Left renal cortex interstitium (tissue), 4 donors: ENCODE measurements at regions not wholly inside any gene's neighbourhood (a gene's known extent, or its start where the extent isn't known, plus 50 kb on each side); places are given as distances from the start of the nearest gene placed in this dataset.
"Not testable (repeated sequence)": the region's sequence is repeated elsewhere in the genome, so short reads cannot be mapped to it uniquely, and the experiment has no call there.

Experiments
- DNase-seq, 4 donors: peaks; one replicate each; pipeline ENCODE4 v3.0.0-alpha.2; 2013; ENCODE audit warnings: low read depth in 4 of 4, low spot score in 2 of 4, missing footprints in 1 of 4

DNA sequence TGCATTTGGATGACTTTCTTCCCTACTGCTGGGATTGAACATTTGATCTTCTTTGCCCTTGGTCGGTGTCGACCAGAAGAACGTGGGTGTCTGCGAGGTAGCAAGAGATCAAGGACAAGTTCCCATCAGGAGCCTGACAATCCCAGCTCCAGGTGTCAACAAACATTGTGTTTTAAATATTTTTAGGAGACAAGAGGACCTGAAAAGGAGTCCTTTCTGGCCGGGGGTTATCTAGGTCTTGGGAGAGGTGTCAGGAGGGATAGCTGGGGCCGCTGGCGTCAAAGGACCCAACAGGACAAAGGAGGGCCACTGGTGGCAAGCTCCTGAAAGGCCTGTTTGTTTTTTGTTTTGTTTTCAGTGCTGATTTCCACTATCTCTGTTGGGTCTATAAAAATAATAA lies 308.4 kb upstream of the ERCC4 start:
- no peak for DNase-seq

DNA sequence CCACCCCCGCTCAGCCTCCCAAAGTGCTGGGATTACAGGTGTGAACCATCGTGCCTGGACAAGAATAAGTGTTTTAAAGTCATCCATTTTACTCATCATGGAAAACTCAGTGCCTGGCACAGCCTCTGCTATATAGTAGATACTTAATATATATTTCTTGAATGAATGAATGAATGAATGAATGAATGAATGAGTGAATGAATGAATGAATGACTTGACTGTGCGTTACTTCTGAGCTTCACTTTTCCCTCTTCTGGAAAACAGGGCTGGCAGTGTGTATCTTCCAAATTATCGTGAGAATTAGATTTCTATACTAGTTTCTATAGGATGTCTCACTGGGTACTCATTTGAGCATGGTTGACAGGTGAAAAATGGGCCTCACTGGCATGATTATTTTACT lies 307.3 kb upstream of the ERCC4 start:
- no peak for DNase-seq

DNA sequence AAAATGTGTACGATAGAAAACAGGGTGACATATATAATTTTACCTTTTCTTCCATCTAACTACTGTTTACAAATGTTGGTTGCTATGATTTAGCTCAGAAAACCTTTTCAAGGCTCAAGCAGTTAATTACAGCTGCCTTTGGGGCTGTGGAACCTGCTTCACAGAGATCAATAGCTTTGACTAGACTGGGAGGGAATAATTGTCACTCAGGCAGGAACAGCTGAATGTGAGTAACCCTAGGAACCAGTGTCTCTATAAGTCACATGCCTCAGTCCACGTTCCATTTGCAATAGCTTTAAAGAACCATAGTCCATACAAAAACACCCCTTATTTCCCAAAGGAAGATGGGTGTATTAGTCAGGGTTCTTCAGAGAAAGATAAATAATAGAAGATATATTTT lies 306.8 kb upstream of the ERCC4 start:
- no peak for DNase-seq

DNA sequence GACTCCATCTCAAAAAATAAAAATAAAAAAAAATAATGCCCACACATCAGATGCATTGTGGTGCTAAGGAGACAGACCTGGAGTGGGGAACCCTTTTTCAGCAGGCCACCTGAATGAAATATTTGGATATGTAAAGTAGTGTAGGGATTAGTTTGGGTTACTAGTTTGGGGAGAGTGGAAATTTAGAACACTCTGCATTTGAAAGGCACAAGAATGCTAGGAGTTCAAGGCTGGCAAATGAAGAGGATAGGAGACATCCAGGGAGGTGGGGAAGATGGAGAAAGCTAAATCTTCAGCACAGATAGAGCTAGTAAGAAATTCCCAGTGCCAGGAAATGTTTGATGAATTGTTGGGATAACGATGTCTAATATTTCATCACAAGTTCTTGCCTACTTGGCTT lies 298.3 kb upstream of the ERCC4 start:
- no peak for DNase-seq

DNA sequence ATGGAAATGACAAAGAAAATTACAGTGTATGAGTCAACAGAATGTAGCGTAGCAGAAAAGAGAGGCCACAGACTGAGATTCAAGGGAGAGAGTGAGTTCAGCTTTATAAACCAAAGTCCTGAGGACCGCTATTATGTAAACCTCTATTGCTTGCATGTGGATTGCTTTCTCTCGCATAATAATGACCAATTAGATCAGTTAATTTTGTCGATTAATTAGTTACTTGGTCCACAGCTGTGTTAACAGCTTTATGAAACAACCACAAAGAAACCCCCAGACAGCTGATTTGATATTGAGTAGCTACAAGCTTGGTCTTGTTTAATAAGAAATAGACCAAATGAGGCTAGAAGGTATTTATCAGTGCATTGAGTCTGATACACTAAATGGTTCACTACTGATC lies 291.8 kb upstream of the ERCC4 start:
- no peak for DNase-seq

DNA sequence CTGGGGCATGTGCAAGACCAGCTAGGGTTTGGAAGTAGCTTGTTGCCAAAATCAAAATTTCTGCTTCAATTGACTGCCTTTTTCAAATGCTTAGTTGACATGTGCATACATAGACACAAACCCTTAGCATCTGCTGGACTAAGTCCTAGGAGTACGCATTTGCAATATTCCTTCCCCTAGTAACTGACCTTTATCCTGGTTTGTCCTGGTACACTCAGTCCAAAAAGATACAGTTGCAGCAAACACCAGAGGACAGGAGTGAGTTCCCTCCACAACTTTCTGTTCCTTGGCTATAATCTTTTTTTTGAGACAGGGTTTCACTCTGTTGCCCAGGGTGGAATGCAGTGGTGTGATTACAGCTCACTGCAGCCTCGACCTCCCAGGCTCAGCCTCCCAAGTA lies 290.2 kb upstream of the ERCC4 start:
- DNase-seq: no peak

DNA sequence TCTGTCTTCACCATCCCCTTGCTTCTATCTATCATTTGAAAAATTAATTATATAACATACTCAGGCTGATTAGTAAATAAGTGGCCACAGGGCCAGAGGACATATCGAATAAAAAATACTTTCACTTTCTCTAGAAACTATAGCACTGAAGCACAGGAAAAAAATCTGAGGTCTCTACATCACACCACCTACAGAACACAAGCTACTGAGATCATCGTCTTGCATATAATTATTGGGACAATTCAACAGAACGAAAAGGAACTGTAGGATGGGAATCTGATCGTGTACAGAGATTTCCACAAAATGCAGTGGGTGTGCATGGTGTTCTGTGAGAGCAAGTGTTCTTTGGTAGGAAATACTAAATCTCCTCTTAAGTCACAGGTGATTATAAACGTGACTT lies 289.6 kb upstream of the ERCC4 start:
- no peak for DNase-seq

DNA sequence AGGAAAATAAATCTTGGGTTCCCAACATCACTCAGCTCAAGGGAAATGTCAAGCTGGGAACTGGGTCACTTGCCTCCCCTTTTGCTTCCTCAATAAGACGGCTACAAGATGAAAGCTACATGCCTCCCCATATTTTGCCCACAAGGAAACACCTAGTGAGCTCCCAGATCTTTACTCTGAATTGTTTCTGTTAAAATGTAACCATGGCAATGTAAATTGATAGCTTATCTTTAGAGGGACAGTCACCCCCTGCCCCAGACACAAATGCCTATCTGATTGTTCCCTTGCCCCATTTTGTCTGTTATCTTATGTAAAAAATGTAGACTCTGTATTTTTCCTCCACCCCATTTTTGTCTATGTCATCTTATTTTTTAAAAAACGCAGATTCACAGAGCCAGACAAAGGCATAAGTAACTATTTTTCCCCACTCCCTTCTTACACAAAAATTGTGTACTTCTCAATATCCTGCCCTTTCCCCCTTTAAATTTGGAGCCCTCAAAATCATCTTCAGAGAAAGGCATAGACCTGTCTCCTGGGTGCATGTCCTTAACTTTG lies 288.7 kb upstream of the ERCC4 start:
- DNase-seq: no peak

DNA sequence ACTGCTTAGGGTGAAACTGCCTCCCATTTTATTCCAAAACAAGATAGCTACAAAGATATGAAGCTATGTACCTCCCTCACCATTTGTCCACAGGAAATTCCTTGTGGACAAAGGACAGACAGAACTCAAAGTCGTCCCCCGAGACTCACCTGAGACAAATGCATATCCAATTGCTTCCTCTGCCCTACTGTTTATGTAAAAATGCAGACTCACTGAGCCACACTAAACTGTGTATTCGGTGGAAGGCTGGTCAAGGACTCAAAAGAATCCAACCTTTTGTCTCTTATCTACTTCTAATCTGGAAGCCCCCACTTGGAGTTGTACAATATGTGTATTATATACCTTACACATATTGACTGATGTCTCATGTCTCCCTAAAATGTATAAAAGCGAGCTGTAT lies 288.0 kb upstream of the ERCC4 start:
- DNase-seq: no peak

DNA sequence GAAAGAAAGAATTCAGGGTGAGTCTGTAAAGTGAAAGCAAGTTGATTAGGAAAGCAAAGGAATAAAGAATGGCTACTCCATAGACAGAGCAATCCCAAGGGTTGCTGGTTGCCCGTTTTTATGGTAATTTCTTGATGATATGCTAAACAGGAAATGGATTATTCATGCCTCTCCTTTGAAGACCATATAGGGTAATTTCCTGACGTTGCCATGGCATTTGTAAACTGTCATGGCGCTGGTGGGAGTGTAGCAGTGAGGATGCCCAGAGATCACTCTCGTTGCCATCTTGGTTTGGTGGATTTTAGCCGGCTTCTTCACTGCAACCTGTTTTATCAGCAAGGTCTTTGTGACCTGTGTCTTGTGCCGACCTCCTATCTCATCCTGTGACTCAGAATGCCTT lies 287.4 kb upstream of the ERCC4 start:
- not testable (repeated sequence) for DNase-seq

DNA sequence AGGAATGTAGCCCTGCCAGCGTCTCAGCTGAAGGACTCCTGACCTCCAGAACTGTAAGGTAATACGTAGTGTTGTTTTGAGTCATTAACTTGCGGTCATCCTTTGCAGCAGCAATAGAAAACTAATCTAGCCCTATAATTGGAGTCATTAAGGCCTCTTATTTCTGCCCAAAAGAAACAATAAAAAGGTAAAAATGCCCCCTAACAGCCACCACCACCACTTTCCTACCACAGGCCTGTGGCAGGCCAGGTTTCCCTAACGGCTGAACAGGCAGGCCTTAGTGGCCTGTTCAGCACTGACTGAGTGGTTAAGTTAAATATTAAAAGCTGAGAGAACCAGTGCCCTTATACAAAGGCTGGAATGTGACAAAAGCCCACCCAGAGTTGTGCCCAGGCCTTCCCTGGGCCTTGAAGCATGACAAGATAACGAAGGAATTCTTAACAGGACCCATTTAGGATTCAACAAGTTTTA lies 286.5 kb upstream of the ERCC4 start:
- DNase-seq: no peak

DNA sequence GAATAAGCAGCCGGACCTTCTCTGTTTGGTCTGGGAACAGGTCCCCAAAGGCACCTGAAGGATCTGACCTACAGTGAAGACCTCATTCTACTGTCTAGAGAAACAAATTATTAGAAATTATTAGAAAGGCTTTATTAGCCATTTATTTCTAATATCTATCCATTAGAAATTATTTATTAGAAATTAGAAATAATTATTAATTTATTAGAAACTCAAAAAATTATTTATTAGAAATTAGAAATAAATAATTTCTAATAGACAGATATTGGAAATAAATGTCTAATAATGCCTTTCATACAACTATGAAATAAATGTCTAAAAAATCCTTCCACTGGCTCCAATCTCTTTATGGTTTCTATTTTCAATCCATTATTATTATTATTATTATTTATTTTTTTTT lies 285.7 kb upstream of the ERCC4 start:
- no peak for DNase-seq

DNA sequence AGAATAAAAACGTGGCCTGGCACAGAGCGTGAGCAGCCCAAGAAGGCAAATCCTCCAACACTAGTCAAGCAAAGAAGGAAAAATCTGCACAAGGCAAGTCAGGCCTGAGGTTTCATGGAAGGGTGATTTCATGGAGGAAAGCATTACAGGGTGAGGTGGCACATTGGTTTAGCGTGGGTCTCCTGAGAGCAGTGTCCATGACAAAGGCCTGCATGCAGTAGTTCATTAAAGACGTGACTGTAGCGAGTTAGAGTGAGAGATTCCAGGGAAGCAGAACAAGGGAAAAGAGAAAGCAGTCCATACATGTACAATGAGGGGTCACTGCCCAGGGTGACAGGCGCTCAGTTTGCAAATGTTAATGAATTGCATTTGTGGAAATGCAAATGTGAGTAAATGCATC lies 285.0 kb upstream of the ERCC4 start:
- DNase-seq: no peak

DNA sequence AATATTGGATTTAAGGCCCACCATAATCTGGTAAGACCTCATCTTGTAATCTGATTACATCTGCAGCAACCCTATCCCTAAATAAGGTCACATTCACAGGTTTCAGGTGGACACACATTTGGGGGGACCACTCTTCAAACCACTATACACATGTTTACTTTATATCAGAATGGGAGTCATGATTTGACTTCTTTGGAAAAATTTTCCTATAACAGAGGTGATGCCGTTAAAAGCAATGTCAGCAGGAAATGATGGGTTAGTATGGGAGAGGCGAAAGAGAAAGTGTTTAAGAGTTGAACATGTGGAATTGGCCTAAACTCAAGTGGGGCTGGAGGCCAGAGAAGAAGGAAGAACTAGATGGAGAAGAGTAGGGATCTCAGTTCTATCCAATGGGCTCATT lies 281.7 kb upstream of the ERCC4 start:
- no peak for DNase-seq

DNA sequence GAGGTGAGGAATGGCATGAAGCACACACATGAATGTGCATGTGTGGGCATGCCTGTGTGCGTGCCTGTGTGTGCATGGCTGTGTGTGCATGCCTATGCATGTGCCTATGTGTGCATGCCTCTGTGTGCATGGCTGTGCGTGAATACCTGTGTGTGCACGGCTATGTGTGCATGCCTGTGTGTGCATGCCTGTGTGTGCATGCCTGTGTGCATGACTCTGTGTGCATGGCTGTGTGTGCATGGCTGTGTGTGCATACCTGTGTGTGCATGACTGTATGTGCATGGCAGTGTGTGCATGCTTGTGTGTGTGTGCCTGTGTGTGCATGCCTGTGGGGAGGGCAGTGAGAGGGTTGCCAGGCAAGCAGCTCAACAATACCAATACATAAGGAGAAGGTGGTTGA lies 276.5 kb upstream of the ERCC4 start:
- DNase-seq: no peak

DNA sequence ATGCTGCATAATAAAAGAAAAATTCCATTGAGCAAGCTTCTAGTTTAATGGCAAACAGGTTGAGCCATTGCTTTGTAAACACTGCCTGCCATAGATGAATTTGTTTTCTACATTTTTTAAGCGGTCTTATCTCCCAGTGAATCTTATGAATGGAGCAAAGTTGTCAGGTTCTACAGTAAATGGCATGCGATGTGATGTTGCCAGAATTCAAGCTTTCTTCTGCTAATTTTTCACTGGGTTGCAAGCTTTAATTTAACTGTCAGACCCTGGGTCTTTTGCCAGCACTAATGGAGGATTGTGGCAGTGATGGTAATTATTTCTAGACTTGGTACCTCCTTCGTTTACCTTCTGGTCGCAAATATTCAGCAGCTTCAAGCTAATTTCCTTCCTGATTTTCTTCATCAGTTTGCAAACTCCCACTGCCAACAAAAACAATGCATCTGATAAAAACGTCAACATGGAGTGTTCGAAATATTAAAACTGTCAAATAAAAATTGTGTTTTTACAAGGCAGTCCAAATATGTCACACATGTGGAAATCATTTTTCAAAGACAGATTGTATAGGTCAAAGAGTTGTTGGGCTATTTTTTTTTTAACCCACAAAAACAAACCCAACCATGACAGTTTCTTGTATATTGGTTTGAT lies 274.2 kb upstream of the ERCC4 start:
- DNase-seq: peak in 2 of 4 donors; percentile 28 to 41

DNA sequence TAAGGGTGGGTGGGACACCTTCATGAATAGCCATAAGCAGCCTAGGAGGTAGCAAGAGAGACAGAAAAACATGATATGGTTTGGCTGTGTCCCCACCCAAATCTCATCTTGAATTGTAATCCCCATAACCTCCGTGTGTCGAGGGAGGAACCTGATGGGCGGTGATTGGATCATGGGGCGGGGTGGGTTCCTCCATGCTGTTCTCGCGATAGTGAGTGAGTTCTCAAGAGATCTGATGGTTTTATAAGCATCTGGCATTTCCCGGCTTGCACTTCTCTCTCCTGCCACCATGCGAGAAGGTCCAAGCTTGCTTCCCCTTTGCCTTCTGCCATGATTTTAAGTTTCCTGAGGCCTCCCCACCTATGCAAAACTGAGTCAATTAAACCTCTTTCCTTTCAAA lies 259.1 kb upstream of the ERCC4 start:
- no peak for DNase-seq

DNA sequence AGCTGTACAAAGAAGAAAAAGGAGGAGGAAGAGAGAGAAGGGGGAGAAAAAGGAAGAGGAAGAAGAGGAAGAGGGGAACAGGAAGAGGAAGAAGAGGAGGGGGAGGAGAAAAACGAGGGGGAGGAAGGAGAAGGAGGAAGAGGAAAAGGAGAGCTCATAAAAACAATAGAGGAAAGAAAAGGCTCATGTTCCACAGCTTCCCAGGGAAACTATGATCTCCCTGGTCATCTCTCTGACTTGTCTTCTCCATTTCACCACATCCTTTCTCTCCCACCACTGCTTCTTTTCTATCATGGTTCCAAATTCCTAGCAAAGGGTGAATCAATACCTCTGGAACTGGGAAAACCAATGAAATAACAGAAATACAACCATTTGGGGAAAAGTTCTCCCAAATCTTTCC lies 254.1 kb upstream of the ERCC4 start:
- DNase-seq: no peak

DNA sequence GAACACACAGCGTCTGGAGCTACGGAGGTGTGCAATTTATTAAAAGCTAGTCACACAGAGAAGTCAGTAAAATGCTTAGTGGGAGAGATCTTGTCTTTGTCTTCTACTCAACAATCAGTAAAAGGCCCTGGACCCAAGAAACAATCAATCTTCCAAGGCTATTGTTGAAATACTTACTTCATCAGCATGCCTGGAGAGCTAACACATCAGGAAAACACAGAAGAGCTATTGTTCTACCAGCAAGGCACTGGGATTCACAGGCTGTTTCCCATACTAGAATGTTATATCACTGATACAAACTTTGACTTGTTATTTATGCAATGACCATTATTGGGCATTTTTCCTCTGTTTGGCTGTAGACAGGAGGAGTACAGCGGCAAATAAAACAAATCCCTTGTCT lies 247.8 kb upstream of the ERCC4 start:
- no peak for DNase-seq

DNA sequence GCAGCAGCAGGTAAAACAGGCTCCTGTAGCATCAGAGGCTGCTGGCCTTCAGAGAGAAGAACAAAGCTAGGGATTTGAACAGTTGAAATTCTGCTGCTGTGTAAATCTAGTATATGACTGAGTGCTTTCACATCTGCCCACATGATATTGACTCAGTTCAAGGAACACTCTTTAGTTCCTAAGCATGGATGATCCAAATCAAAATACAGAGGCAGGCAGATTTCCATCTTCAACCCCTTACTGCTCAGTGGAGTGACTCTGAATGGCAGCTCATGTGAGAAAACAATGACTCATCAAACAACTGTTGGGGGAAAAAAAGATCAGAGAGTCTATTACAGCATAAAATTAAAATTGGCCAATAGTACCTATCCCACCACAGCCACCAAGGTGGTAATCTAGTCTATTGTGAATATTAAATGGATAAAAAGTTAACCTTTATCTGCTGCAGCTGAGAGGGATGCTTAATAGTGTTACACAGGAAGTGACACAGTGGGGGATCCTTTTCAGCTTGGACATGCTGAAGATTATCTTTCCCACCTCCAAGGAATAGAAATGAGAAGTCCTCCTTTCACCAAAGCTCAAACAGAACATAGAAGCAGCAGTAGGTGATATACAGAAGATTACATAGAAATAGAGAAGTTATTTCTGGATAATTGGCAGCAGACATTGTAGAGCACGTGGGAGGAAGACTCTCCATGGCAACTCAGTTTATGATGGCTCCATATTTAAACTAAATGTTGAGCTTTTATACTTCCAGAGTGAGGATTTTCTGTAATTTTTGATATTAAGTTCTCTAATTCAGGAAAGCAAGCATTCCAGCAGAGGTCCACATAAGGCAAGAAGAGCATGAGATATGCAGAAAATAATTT lies 239.7 kb upstream of the ERCC4 start:
- no peak for DNase-seq

DNA sequence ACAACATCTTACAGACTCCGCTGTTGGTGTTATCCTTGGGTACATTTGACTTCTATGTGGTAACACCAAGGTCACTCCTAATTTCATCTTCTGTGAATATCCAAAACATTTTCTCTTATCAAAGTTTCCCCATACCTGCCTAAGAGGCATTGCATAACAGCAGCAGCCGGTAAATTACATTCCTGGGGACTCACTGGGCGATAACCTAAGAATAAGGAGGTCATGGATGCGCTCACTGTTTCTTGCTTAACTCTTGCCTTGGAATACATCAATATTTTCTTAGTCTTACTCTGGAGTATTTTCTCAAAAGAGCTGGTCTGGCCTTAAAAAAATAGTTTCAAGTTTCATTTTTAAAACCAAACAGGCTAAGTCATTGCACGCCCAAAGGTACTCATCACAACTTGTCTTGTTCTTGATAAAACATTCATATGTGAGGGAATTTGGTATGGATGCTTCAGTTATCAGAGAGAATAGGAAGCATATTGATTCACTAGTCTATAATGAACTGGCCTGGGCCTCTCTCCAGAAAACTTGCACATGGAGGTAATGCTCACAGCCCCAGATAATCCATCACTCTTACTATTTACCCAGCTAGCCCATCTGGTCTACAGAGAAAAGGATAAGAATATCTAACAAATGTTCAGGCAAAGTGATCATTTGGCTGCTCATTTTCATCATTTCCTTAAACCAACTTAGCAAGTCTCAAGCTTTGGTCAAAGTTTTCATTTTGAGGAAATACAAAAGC lies 235.0 kb upstream of the ERCC4 start:
- no peak for DNase-seq
